HCT116 (cell line): ENCODE measurements at regions not wholly inside any gene's neighbourhood (a gene's known extent, or its start where the extent isn't known, plus 50 kb on each side); places are given as distances from the start of the nearest gene placed in this dataset.

Experiments used
- CTCF ChIP-seq, 3 experiments: fragments of 200-600 bp in 1 of 3; sonication (generic) in 1 of 3; IDR thresholded peaks in 2 of 3; conservative IDR thresholded peaks in 1 of 3; 2 replicates each; pipeline ENCODE4 v1.5.1; 2012 to 2017; ENCODE audit warnings: low read depth in 2 of 3, low read length in 2 of 3, antibody characterized with exemption in 1 of 3, borderline replicate concordance in 1 of 3, control low read depth in 1 of 3, mild to moderate bottlenecking in 1 of 3, mixed read lengths in 1 of 3, mixed run types in 1 of 3, moderate library complexity in 1 of 3; ENCODE audit not compliant: insufficient read depth in 1 of 3
- EZH2phosphoT487 ChIP-seq: fragments of 200-600 bp; IDR thresholded peaks from 2 replicates; pipeline ENCODE4 v1.6.1; 2018; ENCODE audit warnings: antibody characterized with exemption, borderline replicate concordance
- MAX ChIP-seq: IDR thresholded peaks from 2 replicates; pipeline ENCODE4 v1.6.1; 2012
- POLR2A ChIP-seq: IDR thresholded peaks from 2 replicates; pipeline ENCODE4 v1.7.0; 2011; ENCODE audit warnings: borderline replicate concordance; ENCODE audit not compliant: insufficient read depth, insufficient read length; ENCODE audit errors: extremely low read depth
- ZNF274 ChIP-seq: fragments of 200-500 bp; sonication (Bioruptor generic); IDR thresholded peaks from 2 replicates; pipeline ENCODE4 v1.6.1; 2014; ENCODE audit warnings: mild to moderate bottlenecking, low read depth, low read length, inconsistent platforms

GRCh38 chr6:3656076-3656475 lies 95.4 kb downstream of the PXDC1 start:
- no peak for TF ChIP-seq CTCF (IDR thresholded peaks at IDR 0.05 in 2 of 3, conservative IDR thresholded peaks at IDR 0.05 in 1 of 3; ENCODE audit: borderline replicate concordance in 1 of 3, insufficient read depth in 1 of 3, low read depth in 2 of 3, low read length in 2 of 3)
- no peak for TF ChIP-seq POLR2A
- no peak for TF ChIP-seq EZH2phosphoT487
- no peak for TF ChIP-seq MAX
- no peak for TF ChIP-seq ZNF274
